ENCODE measurements at regions not wholly inside any gene's neighbourhood (a gene's known extent, or its start where the extent isn't known, plus 50 kb on each side); places are given as distances from the start of the nearest gene placed in this dataset.

DNA sequence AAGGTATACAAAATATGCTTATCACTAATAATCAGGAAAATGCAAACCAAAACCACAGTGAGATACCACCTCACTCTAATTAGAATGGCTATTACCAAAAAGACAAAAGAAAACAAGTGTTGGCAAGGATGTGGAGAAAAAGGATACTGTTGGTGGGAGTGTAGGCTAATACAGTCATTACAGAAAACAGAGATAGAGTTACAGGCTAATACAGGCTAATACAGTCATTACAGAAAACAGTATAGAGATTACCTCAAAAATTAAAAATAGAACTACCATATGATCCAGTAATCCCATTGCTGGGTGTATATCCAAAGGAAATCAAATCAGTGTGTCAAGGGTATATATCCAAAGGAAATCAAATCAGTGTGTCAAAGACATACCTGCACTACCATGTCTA lies 238.4 kb downstream of the PLPP3 start:
- ATAC-seq (no peak), DNase-seq (no peak)
- Histone ChIP-seq H3K4me3 (ENCODE audit: low read length) (no peak overlapping the region), H3K9me3 (ENCODE audit: control insufficient read depth, insufficient read depth, low read length) (peaks cover 4% of the 10 kb centered on the region), H3K27me3 (ENCODE audit: control insufficient read depth, insufficient read depth, low read length) (no peaks in the 10 kb centered on the region), H3K36me3 (ENCODE audit: control insufficient read depth, insufficient read depth, low read length) (no peaks in the 10 kb centered on the region), H3K27ac (ENCODE audit: low read length) (no peak overlapping the region), H3K4me1 (ENCODE audit: control insufficient read depth, insufficient read depth, low read length) (no peaks in the 10 kb centered on the region)
- Mint-ChIP-seq H3K36me3 (no peaks in the 10 kb centered on the region), H3K9me3 (peaks cover 0 to 9% of the 10 kb centered on the region in 2 donors), H3K4me3 (no peak overlapping the region), H3K4me1 (no peaks in the 10 kb centered on the region), H3K27ac (no peak overlapping the region), H3K27me3 (ENCODE audit: low read depth in 2 of 2) (peaks cover 0 to 6% of the 10 kb centered on the region in 2 donors)
- intact Hi-C loops (cut with micrococcal nuclease), result no loop called here
- TF ChIP-seq, protein P1, sequence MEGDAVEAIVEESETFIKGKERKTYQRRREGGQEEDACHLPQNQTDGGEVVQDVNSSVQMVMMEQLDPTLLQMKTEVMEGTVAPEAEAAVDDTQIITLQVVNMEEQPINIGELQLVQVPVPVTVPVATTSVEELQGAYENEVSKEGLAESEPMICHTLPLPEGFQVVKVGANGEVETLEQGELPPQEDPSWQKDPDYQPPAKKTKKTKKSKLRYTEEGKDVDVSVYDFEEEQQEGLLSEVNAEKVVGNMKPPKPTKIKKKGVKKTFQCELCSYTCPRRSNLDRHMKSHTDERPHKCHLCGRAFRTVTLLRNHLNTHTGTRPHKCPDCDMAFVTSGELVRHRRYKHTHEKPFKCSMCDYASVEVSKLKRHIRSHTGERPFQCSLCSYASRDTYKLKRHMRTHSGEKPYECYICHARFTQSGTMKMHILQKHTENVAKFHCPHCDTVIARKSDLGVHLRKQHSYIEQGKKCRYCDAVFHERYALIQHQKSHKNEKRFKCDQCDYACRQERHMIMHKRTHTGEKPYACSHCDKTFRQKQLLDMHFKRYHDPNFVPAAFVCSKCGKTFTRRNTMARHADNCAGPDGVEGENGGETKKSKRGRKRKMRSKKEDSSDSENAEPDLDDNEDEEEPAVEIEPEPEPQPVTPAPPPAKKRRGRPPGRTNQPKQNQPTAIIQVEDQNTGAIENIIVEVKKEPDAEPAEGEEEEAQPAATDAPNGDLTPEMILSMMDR (IDR thresholded peaks at IDR 0.05), result no peak

DNA sequence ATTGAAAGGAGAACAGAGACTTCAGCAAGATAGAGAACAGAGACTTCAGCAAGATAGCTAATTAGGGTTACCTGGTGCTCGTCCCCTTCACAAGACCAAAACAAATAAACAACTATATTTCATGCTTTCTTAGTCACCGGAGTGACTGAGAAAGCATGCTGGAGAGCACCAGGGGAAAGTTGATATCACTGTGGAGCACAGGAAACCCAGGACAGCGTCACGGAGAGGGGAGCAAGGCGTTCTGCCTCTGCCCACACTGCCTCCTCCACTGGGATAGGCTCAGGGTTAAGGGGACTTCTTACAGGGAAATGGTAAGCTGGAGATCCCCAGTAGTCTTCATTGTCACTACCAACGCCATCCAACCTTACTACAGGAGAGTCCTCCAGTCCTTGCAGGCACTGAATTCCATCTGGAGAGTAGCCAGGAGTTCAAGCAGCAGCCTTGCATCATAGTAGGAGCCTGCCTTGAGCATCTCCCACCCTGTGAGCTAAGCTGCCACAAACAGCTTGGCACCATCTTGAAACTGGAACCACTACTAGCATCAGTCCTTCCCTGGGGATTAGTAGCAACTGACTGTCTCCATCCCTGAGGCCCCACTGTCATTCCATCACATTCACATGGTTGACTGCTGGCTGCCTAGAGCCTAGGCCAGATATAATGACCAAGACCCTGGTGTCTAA lies 239.4 kb downstream of the PLPP3 start:
- Mint-ChIP-seq H3K27me3 (ENCODE audit: low read depth in 2 of 2) (no peaks in the 10 kb centered on the region), H3K4me3 (no peak overlapping the region), H3K9me3 (peaks cover 0 to 7% of the 10 kb centered on the region in 2 donors), H3K27ac (no peak overlapping the region), H3K36me3 (no peaks in the 10 kb centered on the region), H3K4me1 (no peaks in the 10 kb centered on the region)
- ATAC-seq (no peak), DNase-seq (no peak)
- 84% methylated on average over 6 of the region's 6 CpGs for WGBS (ENCODE audit: insufficient coverage)
- H3K4me1 ChIP-seq (ENCODE audit: control insufficient read depth, insufficient read depth, low read length), result no peaks in the 10 kb centered on the region
- H3K27me3 ChIP-seq (ENCODE audit: control insufficient read depth, insufficient read depth, low read length), result no peaks in the 10 kb centered on the region
- intact Hi-C loops (cut with micrococcal nuclease), result no loop called here
- no peak overlapping the region for H3K27ac ChIP-seq (ENCODE audit: low read length)
- TF ChIP-seq, protein P1 (IDR thresholded peaks at IDR 0.05), result no peak
- H3K36me3 ChIP-seq (ENCODE audit: control insufficient read depth, insufficient read depth, low read length), result no peaks in the 10 kb centered on the region
- H3K4me3 ChIP-seq (ENCODE audit: low read length), result no peak overlapping the region
- H3K9me3 ChIP-seq (ENCODE audit: control insufficient read depth, insufficient read depth, low read length), result peaks cover 4% of the 10 kb centered on the region

DNA sequence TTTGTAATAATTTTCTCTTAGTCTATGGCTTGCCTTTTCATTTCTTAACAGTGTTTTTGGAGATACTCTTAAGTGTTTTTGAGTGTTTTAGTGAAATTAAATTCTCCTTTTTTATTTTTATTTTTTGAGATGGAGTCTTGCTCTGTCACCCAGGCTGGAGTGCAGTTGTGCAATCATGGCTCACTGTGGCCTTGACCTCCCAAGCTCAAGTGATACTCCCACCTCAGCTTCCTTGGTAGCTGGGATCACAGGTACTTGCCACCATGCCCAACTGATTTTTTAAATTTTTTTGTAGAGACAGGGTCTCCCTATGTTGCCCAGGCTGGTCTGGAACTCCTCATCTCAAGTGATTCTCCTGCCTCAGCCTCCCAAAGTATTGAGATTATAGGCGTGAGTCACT lies 240.3 kb downstream of the PLPP3 start:
- Mint-ChIP-seq H3K27ac (no peak overlapping the region), H3K4me1 (no peaks in the 10 kb centered on the region), H3K27me3 (ENCODE audit: low read depth in 2 of 2) (no peaks in the 10 kb centered on the region), H3K36me3 (no peaks in the 10 kb centered on the region), H3K4me3 (no peak overlapping the region), H3K9me3 (peaks cover 0 to 5% of the 10 kb centered on the region in 2 donors)
- DNase-seq (no peak), ATAC-seq (no peak)
- Histone ChIP-seq H3K27me3 (ENCODE audit: control insufficient read depth, insufficient read depth, low read length) (no peaks in the 10 kb centered on the region), H3K4me3 (ENCODE audit: low read length) (no peak overlapping the region), H3K27ac (ENCODE audit: low read length) (no peak overlapping the region), H3K4me1 (ENCODE audit: control insufficient read depth, insufficient read depth, low read length) (no peaks in the 10 kb centered on the region), H3K36me3 (ENCODE audit: control insufficient read depth, insufficient read depth, low read length) (no peaks in the 10 kb centered on the region), H3K9me3 (ENCODE audit: control insufficient read depth, insufficient read depth, low read length) (peaks cover 4% of the 10 kb centered on the region)
- TF ChIP-seq, protein P1 (IDR thresholded peaks at IDR 0.05), result no peak
- WGBS (ENCODE audit: insufficient coverage), result 91% methylated on average over 1 of the region's 1 CpG
- intact Hi-C loops (cut with micrococcal nuclease), result no loop called here

DNA sequence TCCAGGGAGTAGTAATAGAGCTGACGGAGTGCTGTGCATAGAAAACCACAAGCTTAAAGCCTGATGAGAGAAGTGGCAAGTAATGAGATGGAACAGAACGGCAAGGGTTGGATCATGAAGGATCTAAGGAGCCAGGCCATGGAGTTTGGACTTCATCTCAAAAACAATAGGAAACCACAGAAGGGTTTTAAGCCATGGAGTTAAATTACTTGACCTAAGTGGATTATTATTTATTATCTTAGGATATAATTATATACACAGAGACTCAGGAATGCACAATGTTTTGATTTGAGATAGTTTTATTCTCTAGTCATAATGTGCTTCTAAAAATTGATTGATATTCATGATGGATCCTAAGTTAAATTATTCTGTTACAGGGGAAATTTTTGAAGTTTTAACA lies 242.4 kb downstream of the PLPP3 start:
- Mint-ChIP-seq H3K4me1 (no peaks in the 10 kb centered on the region), H3K27ac (no peak overlapping the region), H3K9me3 (peaks cover 0 to 5% of the 10 kb centered on the region in 2 donors), H3K36me3 (no peaks in the 10 kb centered on the region), H3K27me3 (ENCODE audit: low read depth in 2 of 2) (no peaks in the 10 kb centered on the region), H3K4me3 (no peak overlapping the region)
- Histone ChIP-seq H3K4me3 (ENCODE audit: low read length) (no peak overlapping the region), H3K4me1 (ENCODE audit: control insufficient read depth, insufficient read depth, low read length) (no peaks in the 10 kb centered on the region), H3K27me3 (ENCODE audit: control insufficient read depth, insufficient read depth, low read length) (no peaks in the 10 kb centered on the region), H3K27ac (ENCODE audit: low read length) (no peak overlapping the region), H3K9me3 (ENCODE audit: control insufficient read depth, insufficient read depth, low read length) (peaks cover 4% of the 10 kb centered on the region), H3K36me3 (ENCODE audit: control insufficient read depth, insufficient read depth, low read length) (no peaks in the 10 kb centered on the region)
- intact Hi-C loops (cut with micrococcal nuclease), result no loop called here
- TF ChIP-seq, protein P1 (IDR thresholded peaks at IDR 0.05), result no peak
- ATAC-seq, result no peak
- DNase-seq, result no peak
- WGBS (ENCODE audit: insufficient coverage), result 85% methylated on average over 2 of the region's 2 CpGs
